Brain microvascular endothelial cell (primary cell): ENCODE measurements at regions not wholly inside any gene's neighbourhood (a gene's known extent, or its start where the extent isn't known, plus 50 kb on each side); places are given as distances from the start of the nearest gene placed in this dataset.

Experiments used
- DNase-seq: peaks from one replicate; pipeline ENCODE4 v3.0.0-alpha.2; 2020
- H3K27ac ChIP-seq: fragments of 250-450 bp; sonication (Bioruptor Pico); 2 replicates; pipeline ENCODE4 v1.5.1; 2020; ENCODE audit warnings: mild to moderate bottlenecking, moderate library complexity
- H3K27me3 ChIP-seq: fragments of 250-450 bp; sonication (Bioruptor Pico); replicated peaks from 2 replicates; pipeline ENCODE4 v1.5.1; 2020; ENCODE audit warnings: mild to moderate bottlenecking
- H3K36me3 ChIP-seq: fragments of 250-450 bp; sonication (Bioruptor Pico); replicated peaks from 2 replicates; pipeline ENCODE4 v1.5.1; 2020; ENCODE audit warnings: mild to moderate bottlenecking
- H3K4me3 ChIP-seq: 2 replicates; pipeline ENCODE4 v1.5.1; 2011; ENCODE audit warnings: low read depth, mild to moderate bottlenecking, control low read depth, low read length, moderate library complexity
- in situ Hi-C: cut with HindIII; loops from 2 replicates; pipeline ENCODE4 v1.10.0; 2017; ENCODE audit warnings: low sequenced_read_pairs, low pct_ligation_motif_present
- TF ChIP-seq, protein P1 (sequence below): IDR thresholded peaks from 2 replicates; pipeline ENCODE4 v1.5.1; 2011; ENCODE audit warnings: low read depth, mild to moderate bottlenecking, moderate library complexity, low read length, control low read depth, inconsistent platforms; ENCODE audit errors: missing control alignments

DNA sequence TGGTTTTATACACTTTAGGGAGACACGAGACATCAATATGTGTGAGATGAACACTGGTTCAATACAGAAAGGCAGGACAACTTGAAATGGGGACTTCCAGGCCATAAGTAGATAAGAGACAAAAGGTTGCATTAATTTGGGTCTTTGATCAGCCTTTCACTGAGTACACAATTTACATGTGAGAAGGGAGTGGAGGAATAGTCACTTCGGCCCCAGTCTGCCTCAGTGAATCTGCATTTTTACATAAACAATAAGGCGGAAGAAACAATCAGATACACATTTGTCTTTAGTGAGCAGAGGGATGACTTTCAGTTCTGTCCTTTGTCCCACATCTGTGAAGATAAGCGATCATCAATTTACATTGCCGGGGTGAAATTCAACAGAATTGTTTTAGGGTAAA lies 104.3 kb upstream of the ARL4C start:
- TF ChIP-seq, protein P1, sequence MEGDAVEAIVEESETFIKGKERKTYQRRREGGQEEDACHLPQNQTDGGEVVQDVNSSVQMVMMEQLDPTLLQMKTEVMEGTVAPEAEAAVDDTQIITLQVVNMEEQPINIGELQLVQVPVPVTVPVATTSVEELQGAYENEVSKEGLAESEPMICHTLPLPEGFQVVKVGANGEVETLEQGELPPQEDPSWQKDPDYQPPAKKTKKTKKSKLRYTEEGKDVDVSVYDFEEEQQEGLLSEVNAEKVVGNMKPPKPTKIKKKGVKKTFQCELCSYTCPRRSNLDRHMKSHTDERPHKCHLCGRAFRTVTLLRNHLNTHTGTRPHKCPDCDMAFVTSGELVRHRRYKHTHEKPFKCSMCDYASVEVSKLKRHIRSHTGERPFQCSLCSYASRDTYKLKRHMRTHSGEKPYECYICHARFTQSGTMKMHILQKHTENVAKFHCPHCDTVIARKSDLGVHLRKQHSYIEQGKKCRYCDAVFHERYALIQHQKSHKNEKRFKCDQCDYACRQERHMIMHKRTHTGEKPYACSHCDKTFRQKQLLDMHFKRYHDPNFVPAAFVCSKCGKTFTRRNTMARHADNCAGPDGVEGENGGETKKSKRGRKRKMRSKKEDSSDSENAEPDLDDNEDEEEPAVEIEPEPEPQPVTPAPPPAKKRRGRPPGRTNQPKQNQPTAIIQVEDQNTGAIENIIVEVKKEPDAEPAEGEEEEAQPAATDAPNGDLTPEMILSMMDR = no peak
- no peak overlapping the region for H3K4me3 ChIP-seq
- DNase-seq = no peak
- no peaks in the 10 kb centered on the region for H3K36me3 ChIP-seq
- in situ Hi-C loops = no loop called here
- H3K27me3 ChIP-seq = no peaks in the 10 kb centered on the region
- H3K27ac ChIP-seq = no peak overlapping the region

DNA sequence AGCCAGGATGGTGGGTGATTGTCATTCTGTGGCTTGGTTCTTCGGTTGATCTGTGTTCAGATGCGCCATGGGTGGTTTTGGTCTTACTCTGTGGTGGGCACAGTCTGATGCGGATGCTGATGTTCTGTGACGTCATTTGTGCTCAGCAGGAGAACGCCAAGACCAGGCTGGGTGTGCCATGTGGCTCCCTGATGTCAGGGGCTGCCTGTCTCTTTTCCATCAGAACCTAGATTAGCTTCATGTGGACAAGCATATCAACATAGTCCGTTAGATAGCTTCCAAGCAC lies 100.6 kb upstream of the ARL4C start:
- TF ChIP-seq, protein P1 = no peak
- Histone ChIP-seq H3K27me3 (no peaks in the 10 kb centered on the region), H3K36me3 (no peaks in the 10 kb centered on the region), H3K27ac (no peak overlapping the region), H3K4me3 (no peak overlapping the region)
- in situ Hi-C loops = no loop called here
- DNase-seq = no peak

DNA sequence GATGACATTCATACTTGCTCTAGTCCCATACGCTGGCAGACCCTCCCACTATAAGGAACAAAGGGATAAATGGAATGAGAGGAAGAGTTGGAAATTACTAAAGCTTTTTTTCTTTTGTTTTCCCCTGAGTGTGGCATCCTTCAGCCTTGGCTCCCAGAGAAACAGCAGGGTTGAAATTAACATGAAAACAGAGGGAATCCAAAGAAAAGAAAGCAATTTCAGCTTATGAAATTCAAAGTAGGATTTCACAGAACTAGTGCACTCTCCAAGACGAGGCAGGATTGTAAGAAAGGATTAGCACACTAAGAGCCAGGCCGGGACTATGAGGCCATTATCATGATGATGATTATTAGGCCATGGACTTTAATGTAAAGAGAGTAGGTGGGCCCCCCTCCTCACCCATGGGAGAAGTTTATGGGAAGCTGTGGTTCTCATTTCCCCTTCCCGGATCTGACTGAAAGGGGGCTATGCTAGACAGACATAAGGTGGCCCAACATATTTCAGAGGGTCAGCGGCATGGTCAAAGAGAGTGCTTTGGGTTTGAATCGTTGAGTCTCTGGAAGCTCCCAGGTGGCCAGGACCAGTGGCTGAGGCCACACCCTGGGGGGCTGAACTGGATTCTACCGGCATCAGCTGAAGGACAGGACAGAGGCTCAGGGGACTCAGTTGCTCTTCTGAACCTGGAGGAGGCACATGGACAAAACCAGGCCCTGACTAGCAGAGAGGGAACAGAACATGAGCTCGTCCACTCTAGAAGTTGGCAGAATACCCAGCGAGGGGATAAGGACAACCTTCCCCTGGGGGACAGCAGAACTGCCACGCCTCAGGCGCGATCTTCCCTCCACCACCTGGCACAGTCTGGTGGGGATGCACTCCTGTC lies 100.1 kb upstream of the ARL4C start:
- TF ChIP-seq, protein P1 = no peak
- no peak for DNase-seq

DNA sequence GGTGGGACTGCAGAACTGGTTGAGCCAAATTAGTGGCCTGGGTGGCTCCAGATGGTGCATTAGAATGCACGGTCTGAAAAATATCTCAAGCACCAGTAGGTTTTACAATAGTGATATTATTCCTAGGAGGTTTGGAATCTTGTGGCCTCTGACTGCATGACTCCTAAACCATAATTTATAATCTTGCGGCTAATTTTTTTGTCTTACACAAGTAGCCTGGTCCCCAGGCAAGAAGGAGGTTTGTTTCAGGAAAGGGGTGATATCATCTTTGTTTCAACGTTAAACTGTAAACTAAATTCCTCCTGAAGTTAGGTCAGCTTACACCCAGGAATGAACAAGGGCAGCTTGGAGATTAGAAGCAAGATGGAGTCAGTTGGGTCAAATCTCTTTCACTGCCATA lies 98.9 kb upstream of the ARL4C start:
- no peak for DNase-seq
- TF ChIP-seq, protein P1 = no peak
- in situ Hi-C loops = no loop called here

More for the DNA sequence above, 100.1 kb upstream of the ARL4C start:
- in situ Hi-C loops = no loop called here
- Histone ChIP-seq H3K36me3 (no peaks in the 10 kb centered on the region), H3K27ac (no peak overlapping the region), H3K27me3 (no peaks in the 10 kb centered on the region), H3K4me3 (no peak overlapping the region)

DNA sequence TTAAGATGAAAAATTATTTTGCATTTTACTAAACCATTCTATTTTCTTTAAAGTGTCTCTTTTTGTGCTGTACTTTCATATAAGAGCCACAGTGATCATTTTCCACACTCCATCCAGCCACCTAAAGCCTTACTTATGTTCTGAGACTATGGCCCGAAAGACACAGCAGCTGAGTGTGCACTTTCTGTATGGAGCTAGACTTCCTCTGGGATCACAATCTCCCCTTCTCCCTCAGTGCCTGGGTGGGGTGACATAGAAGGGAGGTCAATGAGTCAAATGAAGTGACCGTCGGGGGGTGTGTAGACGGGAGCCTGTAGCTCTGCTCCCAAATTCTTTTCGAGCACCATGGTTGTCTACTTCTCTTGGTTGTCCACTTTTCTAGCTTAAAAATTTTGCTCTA lies 97.8 kb upstream of the ARL4C start:
- in situ Hi-C loops = no loop called here
- Histone ChIP-seq H3K27me3 (no peaks in the 10 kb centered on the region), H3K4me3 (no peak overlapping the region), H3K36me3 (no peaks in the 10 kb centered on the region), H3K27ac (no peak overlapping the region)
- DNase-seq = no peak
- TF ChIP-seq, protein P1 = no peak

More for the DNA sequence above, 98.9 kb upstream of the ARL4C start:
- Histone ChIP-seq H3K27ac (no peak overlapping the region), H3K27me3 (no peaks in the 10 kb centered on the region), H3K36me3 (no peaks in the 10 kb centered on the region), H3K4me3 (no peak overlapping the region)

DNA sequence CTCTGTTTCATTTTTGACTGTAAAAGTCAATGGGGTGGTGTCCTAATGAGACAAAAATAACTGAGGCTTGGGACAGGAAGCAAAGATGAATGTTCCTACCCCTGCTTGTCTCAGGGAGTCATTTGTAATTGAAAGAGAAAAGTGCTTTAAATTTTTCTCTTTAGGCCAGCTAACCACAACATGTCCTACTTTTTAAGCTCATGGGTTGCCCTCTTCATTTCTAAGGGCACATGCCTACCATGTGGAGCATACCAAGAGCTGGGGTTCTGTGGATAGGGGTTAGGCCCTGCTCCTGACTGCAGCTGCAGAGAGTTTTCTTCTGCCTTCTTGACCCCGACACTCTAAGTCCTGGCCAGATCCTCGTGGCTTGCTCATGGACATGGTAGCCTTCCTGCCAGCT lies 96.8 kb upstream of the ARL4C start:
- no peak for DNase-seq
- H3K36me3 ChIP-seq = no peaks in the 10 kb centered on the region
- no peaks in the 10 kb centered on the region for H3K27me3 ChIP-seq
- no peak overlapping the region for H3K27ac ChIP-seq
- H3K4me3 ChIP-seq = no peak overlapping the region
- TF ChIP-seq, protein P1 = no peak
- in situ Hi-C loops = no loop called here
